SU-DHL-6 (cell line): ENCODE measurements at regions not wholly inside any gene's neighbourhood (a gene's known extent, or its start where the extent isn't known, plus 50 kb on each side); places are given as distances from the start of the nearest gene placed in this dataset.

Source experiments
- H2AFZ ChIP-seq: fragments of 200-600 bp; sonication (generic); 2 replicates; pipeline ENCODE4 v1.6.1; 2014; ENCODE audit warnings: low read depth, mild to moderate bottlenecking, moderate library complexity, mixed read lengths, antibody characterized with exemption, low read length; ENCODE audit not compliant: severe bottlenecking
- H3F3A ChIP-seq: fragments of 200-600 bp; shearing (Covaris generic); 2 replicates; pipeline ENCODE4 v1.6.0; 2016; ENCODE audit warnings: antibody characterized with exemption, mild to moderate bottlenecking; ENCODE audit not compliant: insufficient read depth
- H3K27ac ChIP-seq: fragments of 200-600 bp; sonication (generic); 2 replicates; pipeline ENCODE4 v1.5.1; 2016; ENCODE audit warnings: low read depth, mild to moderate bottlenecking, low read length, moderate library complexity, mixed read lengths
- H3K27me3 ChIP-seq: fragments of 200-600 bp; sonication (generic), shearing (Covaris generic); 2 replicates; pipeline ENCODE4 v1.6.0; 2014; ENCODE audit warnings: mild to moderate bottlenecking, low read length
- H3K36me3 ChIP-seq: fragments of 200-600 bp; sonication (generic); 2 replicates; pipeline ENCODE4 v1.6.1; 2014; ENCODE audit warnings: mild to moderate bottlenecking, low read length, mixed read lengths
- H3K4me2 ChIP-seq: fragments of 300-600, 200-600 bp; shearing (Covaris generic), sonication (generic); 2 replicates; pipeline ENCODE4 v1.6.0; 2014; ENCODE audit warnings: low read length, low read depth, mild to moderate bottlenecking; ENCODE audit not compliant: poor library complexity, severe bottlenecking
- H3K4me3 ChIP-seq: fragments of 200-600 bp; sonication (generic); 2 replicates; pipeline ENCODE4 v1.5.1; 2014; ENCODE audit warnings: antibody characterized with exemption, low read length, mild to moderate bottlenecking, mixed read lengths; ENCODE audit not compliant: insufficient read depth, poor library complexity, severe bottlenecking
- H3K79me2 ChIP-seq: fragments of 200-600 bp; sonication (generic); 2 replicates; pipeline ENCODE4 v1.6.1; 2014; ENCODE audit warnings: mild to moderate bottlenecking, low read length, moderate library complexity; ENCODE audit not compliant: insufficient read depth
- H3K9ac ChIP-seq: fragments of 200-600 bp; sonication (generic); 2 replicates; pipeline ENCODE4 v1.7.0; 2014; ENCODE audit warnings: mild to moderate bottlenecking, low read length
- H3K9me2 ChIP-seq: fragments of 200-600 bp; sonication (generic); replicated peaks from 2 replicates; pipeline ENCODE4 v1.6.1; 2014; ENCODE audit warnings: low read length; ENCODE audit not compliant: insufficient read depth
- H3K9me3 ChIP-seq: fragments of 200-600 bp; sonication (generic); 2 replicates; pipeline ENCODE4 v1.6.1; 2014; ENCODE audit warnings: low read length, mixed read lengths; ENCODE audit not compliant: insufficient read depth
- H4K20me1 ChIP-seq: fragments of 200-600 bp; sonication (generic); 2 replicates; pipeline ENCODE4 v1.6.1; 2014; ENCODE audit warnings: low read depth, mild to moderate bottlenecking, antibody characterized with exemption, low read length, moderate library complexity, mixed read lengths
- CTCF ChIP-seq: fragments of 200-600 bp; sonication (generic); IDR thresholded peaks from one replicate; pipeline ENCODE4 v1.5.1; 2017; ENCODE audit warnings: antibody characterized with exemption, mild to moderate bottlenecking, low read length, moderate library complexity; ENCODE audit not compliant: insufficient read depth, poor library complexity, severe bottlenecking
- EZH2phosphoT487 ChIP-seq: fragments of 200-600 bp; sonication (generic), shearing (Covaris generic); conservative IDR thresholded peaks from 2 replicates; pipeline ENCODE4 v1.6.1; 2018; ENCODE audit warnings: mild to moderate bottlenecking, antibody characterized with exemption, low read length, moderate library complexity, mixed read lengths

- Histone ChIP-seq H3K9ac (no peak overlapping the region), H3K4me3 (no peak overlapping the region), H3K4me2 (no peak overlapping the region), H2AFZ (no peak overlapping the region), H4K20me1 (no peaks in the 10 kb centered on the region), H3K9me3 (no peaks in the 10 kb centered on the region), H3K79me2 (no peaks in the 10 kb centered on the region), H3K36me3 (no peaks in the 10 kb centered on the region), H3K9me2 (no peaks in the 10 kb centered on the region), H3K27ac (no peak overlapping the region), H3F3A (no peaks in the 10 kb centered on the region), H3K27me3 (no peaks in the 10 kb centered on the region)
- TF ChIP-seq CTCF, result no peak
- TF ChIP-seq EZH2phosphoT487, result no peak
These were observed 249.4 kb downstream of the MN1 start for GRCh38 chr22:27552176-27552575.

GRCh38 chr22:27552863-27553262 lies 248.7 kb downstream of the MN1 start:
- Histone ChIP-seq H3K27me3 (no peaks in the 10 kb centered on the region), H3F3A (no peaks in the 10 kb centered on the region), H4K20me1 (no peaks in the 10 kb centered on the region), H3K27ac (no peak overlapping the region), H3K36me3 (no peaks in the 10 kb centered on the region), H3K4me2 (no peak overlapping the region), H3K79me2 (no peaks in the 10 kb centered on the region), H2AFZ (no peak overlapping the region), H3K9ac (no peak overlapping the region), H3K4me3 (no peak overlapping the region), H3K9me2 (no peaks in the 10 kb centered on the region), H3K9me3 (no peaks in the 10 kb centered on the region)
- TF ChIP-seq CTCF (no peak), EZH2phosphoT487 (no peak)

- Histone ChIP-seq H3K4me3 (no peak overlapping the region), H3K27ac (no peak overlapping the region), H3K9me3 (no peaks in the 10 kb centered on the region), H3F3A (no peaks in the 10 kb centered on the region), H3K36me3 (no peaks in the 10 kb centered on the region), H2AFZ (no peak overlapping the region), H3K27me3 (no peaks in the 10 kb centered on the region), H3K4me2 (no peak overlapping the region), H3K9ac (no peak overlapping the region), H4K20me1 (no peaks in the 10 kb centered on the region), H3K9me2 (no peaks in the 10 kb centered on the region), H3K79me2 (no peaks in the 10 kb centered on the region)
- no peak for TF ChIP-seq CTCF
These were observed 247.3 kb downstream of the MN1 start for GRCh38 chr22:27554106-27554811.
